Endothelial cell of umbilical vein (primary cell): ENCODE measurements at regions not wholly inside any gene's neighbourhood (a gene's known extent, or its start where the extent isn't known, plus 50 kb on each side); places are given as distances from the start of the nearest gene placed in this dataset. TPM values are rescaled to one million over a fixed set of nuclear protein-coding genes. Genes with fewer than 3 reads are reported as not detected.

Experiments
- BruUV-seq: library from RNA; stranded (reverse); fragments of 400-500 nt; replicated peaks from 2 replicates; lab custom pipeline; 2021; lab: Mats Ljungman, UMichigan
- CTCF ChIA-PET: fragments of 300-600, 350-600 bp; sonication (Branson Sonifier 250); formaldehyde crosslinking; loops from one replicate; lab custom pipeline; 2021; ENCODE audit warnings: antibody characterized with exemption, inconsistent platforms; lab: Charles Lee
- POLR2A ChIA-PET: fragments of 300-600, 350-600 bp; sonication (Branson Sonifier 250); formaldehyde crosslinking; loops from one replicate; lab custom pipeline; 2021; ENCODE audit warnings: antibody characterized with exemption, inconsistent platforms; lab: Charles Lee
- DNase-seq: peaks from one replicate; pipeline ENCODE4 v3.0.0-alpha.2; 2011; ENCODE audit warnings: low read depth, low spot score
- FAIRE-seq: peaks from 2 replicates; lab custom pipeline; 2011; peaks lifted over from hg19 to GRCh38; lab: Jason Lieb, UNC
- H2AFZ ChIP-seq: 2 replicates; pipeline ENCODE4 v1.6.0; 2012; ENCODE audit warnings: low read depth, low read length, control low read depth, inconsistent platforms
- H3K27ac ChIP-seq: 2 replicates; pipeline ENCODE4 v1.5.1; 2011; ENCODE audit warnings: low read depth, mild to moderate bottlenecking, control low read depth, low read length, moderate library complexity; ENCODE audit not compliant: insufficient read depth
- H3K27me3 ChIP-seq, 2 experiments: 2 replicates each; pipeline versions ENCODE4 v1.6.0 to v1.6.1; 2011; ENCODE audit warnings: low read length in 2 of 2, mixed read lengths in 1 of 2; ENCODE audit not compliant: control insufficient read depth in 2 of 2, insufficient read depth in 2 of 2
- H3K36me3 ChIP-seq, 2 experiments: 2 replicates in 1 of 2; 3 replicates in 1 of 2; pipeline ENCODE4 v1.5.1; 2011; ENCODE audit warnings: low read length in 2 of 2, mild to moderate bottlenecking in 1 of 2, moderate library complexity in 1 of 2; ENCODE audit not compliant: control insufficient read depth in 2 of 2, insufficient read depth in 2 of 2; ENCODE audit errors: extremely low read depth in 1 of 2
- H3K4me1 ChIP-seq: 3 replicates; pipeline ENCODE4 v1.5.1; 2011; ENCODE audit warnings: mild to moderate bottlenecking, low read length; ENCODE audit not compliant: control insufficient read depth, insufficient read depth; ENCODE audit errors: extremely low read depth
- H3K4me2 ChIP-seq: 2 replicates; pipeline ENCODE4 v1.6.1; 2011; ENCODE audit warnings: low read length, control low read depth, mixed read lengths; ENCODE audit not compliant: insufficient read depth
- H3K4me3 ChIP-seq, 3 experiments: fragments of 200-600 bp in 1 of 3; sonication (generic), shearing (Covaris generic) in 1 of 3; replicated peaks in 1 of 3; 2 replicates each; pipeline ENCODE4 v1.5.1; 2011 to 2016; ENCODE audit warnings: control low read depth in 3 of 3, low read length in 3 of 3, mild to moderate bottlenecking in 2 of 3, inconsistent platforms in 1 of 3, low read depth in 1 of 3, moderate library complexity in 1 of 3; ENCODE audit not compliant: insufficient read depth in 1 of 3
- H3K79me2 ChIP-seq: 2 replicates; pipeline ENCODE4 v1.6.0; 2012; ENCODE audit warnings: low read length, inconsistent platforms; ENCODE audit not compliant: control insufficient read depth, insufficient read depth
- H3K9ac ChIP-seq: replicated peaks from 2 replicates; pipeline ENCODE3; 2011; ENCODE audit warnings: low read length, control low read depth; ENCODE audit not compliant: insufficient read depth; ENCODE audit errors: extremely low read depth
- H3K9me1 ChIP-seq: replicated peaks from 3 replicates; pipeline ENCODE4 v1.6.0; 2011; ENCODE audit warnings: mild to moderate bottlenecking, low read length; ENCODE audit not compliant: control insufficient read depth, insufficient read depth; ENCODE audit errors: extremely low read depth
- H3K9me3 ChIP-seq: replicated peaks from 2 replicates; pipeline ENCODE4 v1.5.1; 2012; ENCODE audit warnings: low read length, inconsistent platforms; ENCODE audit not compliant: control insufficient read depth, insufficient read depth
- H4K20me1 ChIP-seq: replicated peaks from 2 replicates; pipeline ENCODE3; 2011; ENCODE audit warnings: mild to moderate bottlenecking, low read length; ENCODE audit not compliant: control insufficient read depth, insufficient read depth; ENCODE audit errors: extremely low read depth
- CTCF ChIP-seq, 2 donors: IDR thresholded peaks; 1 replicate in 1 of 2; 2 replicates in 1 of 2; pipeline ENCODE4 v1.5.1; 2011; ENCODE audit warnings: low read length in 2 of 2, mild to moderate bottlenecking in 2 of 2, moderate library complexity in 2 of 2, control low read depth in 1 of 2, inconsistent platforms in 1 of 2, low read depth in 1 of 2; ENCODE audit not compliant: insufficient read depth in 1 of 2; ENCODE audit errors: extremely low read depth in 1 of 2
- EZH2 ChIP-seq: IDR thresholded peaks from 2 replicates; pipeline ENCODE4 v1.6.1; 2012; ENCODE audit warnings: borderline replicate concordance, low read depth, mild to moderate bottlenecking, moderate library complexity, low read length, inconsistent platforms; ENCODE audit not compliant: severe bottlenecking
- FOS ChIP-seq: IDR thresholded peaks from 2 replicates; pipeline ENCODE4 v1.6.1; 2011; ENCODE audit warnings: mild to moderate bottlenecking, low read length, moderate library complexity, borderline replicate concordance; ENCODE audit not compliant: insufficient read depth
- GATA2 ChIP-seq: IDR thresholded peaks from 2 replicates; pipeline ENCODE4 v1.7.0; 2011; ENCODE audit warnings: low read depth, mild to moderate bottlenecking, moderate library complexity, mixed read lengths, low read length; ENCODE audit not compliant: insufficient read length, insufficient read depth
- JUN ChIP-seq: IDR thresholded peaks from 2 replicates; pipeline ENCODE4 v1.6.1; 2011; ENCODE audit warnings: borderline replicate concordance, low read depth; ENCODE audit not compliant: insufficient read length, insufficient read depth
- MAX ChIP-seq: IDR thresholded peaks from 2 replicates; pipeline ENCODE4 v1.6.1; 2011; ENCODE audit not compliant: insufficient read depth, insufficient read length
- MYC ChIP-seq: IDR thresholded peaks from one replicate; pipeline ENCODE4 v1.6.1; 2011; ENCODE audit warnings: mild to moderate bottlenecking, low read depth, low read length
- POLR2A ChIP-seq: IDR thresholded peaks from 2 replicates; pipeline ENCODE4 v1.6.1; 2012; ENCODE audit warnings: low read depth, mild to moderate bottlenecking, control low read depth, low read length
- POLR2AphosphoS5 ChIP-seq: IDR thresholded peaks from 2 replicates; pipeline ENCODE4 v1.6.1; 2012; ENCODE audit warnings: low read depth, mild to moderate bottlenecking, control low read depth, low read length, moderate library complexity; ENCODE audit not compliant: insufficient read depth
- dilution Hi-C: fragments of 300-500 bp; cut with MboI; formaldehyde crosslinking; loops from one replicate; pipeline ENCODE4 v1.15.0; 2019; ENCODE audit warnings: low sequenced_read_pairs; ENCODE audit not compliant: extremely low pct_ligation_motif_present
- intact Hi-C: fragments of 100-400 bp; cut with micrococcal nuclease; formaldehyde crosslinking; loops from one replicate; pipeline ENCODE4 v1.10.0; 2022
- small RNA-seq: library from RNA; depleted of rRNA; stranded (forward); fragments of <200 nt; gene quantifications from one replicate; pipeline ENCODE3, GENCODE V24; 2012; ENCODE audit warnings: low replicate concordance, low read depth; ENCODE audit not compliant: insufficient read depth, insufficient read length

GRCh38 chr12:29838768-29839167 lies 55.0 kb upstream of the TMTC1 start:
- no peak for TF ChIP-seq MAX
- no peak for TF ChIP-seq JUN
- no peak for TF ChIP-seq FOS
- no peak for TF ChIP-seq MYC
- no peak for TF ChIP-seq EZH2
- TF ChIP-seq CTCF (IDR thresholded peaks at IDR 0.05; ENCODE audit: extremely low read depth in 1 of 2, insufficient read depth in 1 of 2, low read depth in 1 of 2, low read length in 2 of 2), result no peak
- TF ChIP-seq POLR2AphosphoS5, result no peak
- no peak for TF ChIP-seq POLR2A
- TF ChIP-seq GATA2, result no peak
- no peak for FAIRE-seq
- POLR2A ChIA-PET, result no interaction called here

More at GRCh38 chr12:29838768-29839167, 55.0 kb upstream of the TMTC1 start:
- Histone ChIP-seq H3K27me3 (no peaks in the 10 kb centered on the region), H3K36me3 (no peaks in the 10 kb centered on the region), H3K27ac (no peak overlapping the region), H3K9me3 (no peaks in the 10 kb centered on the region), H3K9ac (no peak overlapping the region), H3K79me2 (no peaks in the 10 kb centered on the region), H3K9me1 (no peaks in the 10 kb centered on the region), H3K4me2 (no peak overlapping the region), H4K20me1 (no peaks in the 10 kb centered on the region), H3K4me1 (no peaks in the 10 kb centered on the region), H3K4me3 (no peak overlapping the region), H2AFZ (no peak overlapping the region)
- dilution Hi-C loops, result no loop called here
- no TSS peak for BruUV-seq
- intact Hi-C loops, result no loop called here
- CTCF ChIA-PET, result no interaction called here
- no peak for DNase-seq

Small RNAs in the stretch of these regions (small RNA-seq; reads per million reads assigned to genes)
- not detected for gene AC023511.2
- gene RNA5SP356, result not detected
